CD4-positive, alpha-beta T cell treated with Interleukin-15 for 4 hours (primary cell): ENCODE measurements at regions not wholly inside any gene's neighbourhood (a gene's known extent, or its start where the extent isn't known, plus 50 kb on each side); places are given as distances from the start of the nearest gene placed in this dataset.
"Not testable (repeated sequence)": the region's sequence is repeated elsewhere in the genome, so short reads cannot be mapped to it uniquely, and the experiment has no call there.

ENCODE experiments used
- DNase-seq: peaks from one replicate; pipeline ENCODE4 v3.0.0-alpha.2; 2020; ENCODE audit warnings: low spot score

GRCh38 chr11:81569999-81570398 is 1163.7 kb downstream of the FAM181B start:
- DNase-seq: no peak

GRCh38 chr11:81568918-81569317 is 1164.7 kb downstream of the FAM181B start:
- DNase-seq: no peak

- DNase-seq: no peak
Measured at GRCh38 chr11:81548123-81548522, 1185.5 kb downstream of the FAM181B start.

GRCh38 chr11:81539806-81540205 is 1193.9 kb downstream of the FAM181B start:
- not testable (repeated sequence) for DNase-seq

GRCh38 chr11:81515566-81515965 is 1218.1 kb downstream of the FAM181B start:
- DNase-seq: no peak

GRCh38 chr11:81497202-81497804 is 1236.4 kb downstream of the FAM181B start:
- peak; percentile 12 for DNase-seq

GRCh38 chr11:81496601-81497000 is 1237.1 kb downstream of the FAM181B start:
- no peak for DNase-seq

GRCh38 chr11:81495699-81496292 is 1237.9 kb downstream of the FAM181B start:
- DNase-seq: no peak

GRCh38 chr11:81494431-81494830 is 1239.2 kb downstream of the FAM181B start:
- no peak for DNase-seq

GRCh38 chr11:81492923-81493445 is 1240.7 kb downstream of the FAM181B start:
- DNase-seq: no peak

GRCh38 chr11:81487109-81487508 is 1246.6 kb downstream of the FAM181B start:
- no peak for DNase-seq

GRCh38 chr11:81484196-81484595 is 1249.5 kb downstream of the FAM181B start:
- no peak for DNase-seq

- no peak for DNase-seq
Measured at GRCh38 chr11:81477277-81477676, 1256.4 kb downstream of the FAM181B start.

GRCh38 chr11:81476345-81476744 is 1257.3 kb downstream of the FAM181B start:
- no peak for DNase-seq

- DNase-seq: no peak
Measured at GRCh38 chr11:81472646-81473045, 1261.0 kb downstream of the FAM181B start.

- DNase-seq: no peak
Measured at GRCh38 chr11:81470446-81470845, 1263.2 kb downstream of the FAM181B start.

GRCh38 chr11:81459766-81460306 is 1273.8 kb downstream of the FAM181B start:
- DNase-seq: no peak

- no peak for DNase-seq
Measured at GRCh38 chr11:81449588-81450156, 1284.0 kb downstream of the FAM181B start.

GRCh38 chr11:81444297-81444696 is 1289.4 kb downstream of the FAM181B start:
- no peak for DNase-seq

- DNase-seq: no peak
Measured at GRCh38 chr11:81432333-81432732, 1301.3 kb downstream of the FAM181B start.

GRCh38 chr11:81424822-81425221 is 1308.8 kb downstream of the FAM181B start:
- DNase-seq: no peak

- DNase-seq: no peak
Measured at GRCh38 chr11:81422402-81422801, 1311.3 kb downstream of the FAM181B start.

- DNase-seq: no peak
Measured at GRCh38 chr11:81421251-81421860, 1312.3 kb downstream of the FAM181B start.
